DMS114 treated with DMSO at 0.1 percent for 48 hours (cell line): ENCODE measurements at regions not wholly inside any gene's neighbourhood (a gene's known extent, or its start where the extent isn't known, plus 50 kb on each side); places are given as distances from the start of the nearest gene placed in this dataset.

Experiments
- DNase-seq: peaks from one replicate; lab custom pipeline; 2025; ENCODE audit not compliant: unreplicated experiment; lab: John Stamatoyannopoulos, UW

GRCh38 chr1:29749024-29749945 is 513.0 kb downstream of the PTPRU start:
- DNase-seq: no peak

- DNase-seq: no peak
These were observed 510.9 kb downstream of the PTPRU start for GRCh38 chr1:29747196-29747595.

- DNase-seq: no peak
These were observed 509.8 kb downstream of the PTPRU start for GRCh38 chr1:29746076-29746665.

GRCh38 chr1:29744684-29745490 is 508.6 kb downstream of the PTPRU start:
- no peak for DNase-seq

- no peak for DNase-seq
These were observed 507.6 kb downstream of the PTPRU start for GRCh38 chr1:29743931-29744330.

- DNase-seq: no peak
These were observed 506.9 kb downstream of the PTPRU start for GRCh38 chr1:29743264-29743663.

GRCh38 chr1:29739176-29739575 is 502.9 kb downstream of the PTPRU start:
- DNase-seq: no peak

GRCh38 chr1:29736582-29737188 is 500.4 kb downstream of the PTPRU start:
- no peak for DNase-seq

- no peak for DNase-seq
These were observed 496.1 kb downstream of the PTPRU start for GRCh38 chr1:29732453-29732852.

GRCh38 chr1:29730623-29731022 is 494.3 kb downstream of the PTPRU start:
- no peak for DNase-seq

- DNase-seq: no peak
These were observed 493.0 kb downstream of the PTPRU start for GRCh38 chr1:29729281-29729680.

- no peak for DNase-seq
These were observed 492.4 kb downstream of the PTPRU start for GRCh38 chr1:29728703-29729102.

- no peak for DNase-seq
These were observed 488.9 kb downstream of the PTPRU start for GRCh38 chr1:29725262-29725661.

- no peak for DNase-seq
These were observed 486.3 kb downstream of the PTPRU start for GRCh38 chr1:29722598-29722997.

- no peak for DNase-seq
These were observed 482.9 kb downstream of the PTPRU start for GRCh38 chr1:29719253-29719652.

- no peak for DNase-seq
These were observed 482.5 kb downstream of the PTPRU start for GRCh38 chr1:29718791-29719190.

- no peak for DNase-seq
These were observed 480.0 kb downstream of the PTPRU start for GRCh38 chr1:29716306-29716705.

GRCh38 chr1:29713857-29714256 is 477.5 kb downstream of the PTPRU start:
- DNase-seq: no peak

- no peak for DNase-seq
These were observed 476.5 kb downstream of the PTPRU start for GRCh38 chr1:29712801-29713200.

GRCh38 chr1:29712284-29712651 is 475.9 kb downstream of the PTPRU start:
- no peak for DNase-seq

GRCh38 chr1:29711582-29712283 is 475.4 kb downstream of the PTPRU start:
- no peak for DNase-seq
